HG02973 (cell line): ENCODE measurements at regions not wholly inside any gene's neighbourhood (a gene's known extent, or its start where the extent isn't known, plus 50 kb on each side); places are given as distances from the start of the nearest gene placed in this dataset.
"Not testable (repeated sequence)": the region's sequence is repeated elsewhere in the genome, so short reads cannot be mapped to it uniquely, and the experiment has no call there.

Source experiments
- ATAC-seq: cut with Tn5 transposase; IDR thresholded peaks from one replicate; pipeline ENCODE4 v1.9.1; 2021; ENCODE audit warnings: moderate library complexity; ENCODE audit not compliant: unreplicated experiment

DNA sequence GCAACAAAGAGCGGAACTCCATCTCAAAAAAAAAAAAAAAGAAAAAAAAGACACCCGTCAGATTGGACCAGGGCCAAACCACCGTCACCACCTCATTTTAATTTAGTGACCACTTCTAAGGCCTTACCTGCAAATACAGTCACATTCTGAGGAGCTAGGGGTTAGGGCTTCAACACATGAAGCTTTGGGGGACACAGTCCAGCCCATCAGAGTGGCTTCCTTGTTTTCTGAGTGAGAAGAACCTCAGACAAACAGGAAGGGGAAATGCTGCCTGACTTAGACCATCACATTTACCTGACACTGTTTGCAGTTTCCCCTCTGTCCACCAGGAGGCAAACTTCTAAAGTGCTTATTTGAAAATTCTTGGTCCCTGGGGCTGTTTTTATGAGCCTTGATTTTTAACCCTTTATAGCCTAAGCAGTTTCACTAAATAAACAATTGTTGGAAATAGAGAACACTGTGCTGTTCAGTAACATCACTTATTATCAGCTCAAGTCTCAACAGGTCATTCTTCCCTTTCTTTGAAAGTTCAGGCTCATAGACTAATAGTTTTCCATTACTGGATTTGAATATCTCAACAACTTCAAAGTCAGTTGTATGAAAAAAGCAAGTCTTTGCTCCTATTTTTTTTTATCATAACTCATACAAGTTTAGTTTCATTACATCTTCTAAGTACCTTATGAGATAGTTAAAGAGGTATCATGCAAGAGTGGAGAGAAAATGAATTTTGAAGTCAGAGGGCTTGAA is 74.9 kb upstream of the WASF3 start:
- peak; percentile 69 for ATAC-seq

DNA sequence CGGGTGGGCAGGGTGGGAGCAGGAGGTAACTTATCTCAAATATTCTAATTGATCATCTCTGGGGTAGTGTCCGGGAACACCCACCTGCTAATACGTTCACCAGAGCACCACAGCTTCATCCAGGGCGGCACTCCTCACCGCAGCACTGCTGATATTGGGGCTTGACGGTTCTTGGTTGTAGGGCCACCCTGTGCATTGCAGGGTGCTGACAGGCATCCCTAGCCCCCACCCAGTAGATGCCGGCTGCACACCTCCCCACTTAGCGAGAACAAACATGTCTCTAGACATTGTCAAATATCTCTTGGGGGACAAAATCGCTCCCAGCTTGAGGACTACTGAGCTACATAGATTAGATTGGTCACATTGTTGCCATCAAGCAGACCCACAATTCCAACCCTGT is 73.9 kb upstream of the WASF3 start:
- ATAC-seq = no peak

DNA sequence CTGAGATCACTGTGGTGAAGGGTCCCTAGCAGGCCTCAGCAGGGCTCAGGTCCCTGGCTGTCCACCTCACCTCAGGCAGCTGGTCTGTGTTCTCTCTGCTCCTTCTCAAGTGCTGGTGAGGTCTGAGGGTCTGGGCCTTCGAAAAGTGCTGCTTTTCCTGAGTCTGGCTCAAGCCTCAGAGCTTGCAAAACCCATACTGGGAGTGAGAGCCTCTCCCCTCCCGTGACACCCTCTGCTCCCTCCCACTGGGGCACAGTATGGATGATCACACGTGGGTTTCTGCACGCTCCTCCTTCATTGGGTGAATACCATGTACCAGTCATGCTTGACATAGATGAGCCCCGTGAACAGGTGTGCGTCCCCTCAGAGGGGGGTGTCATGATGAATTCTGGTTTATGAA is 73.3 kb upstream of the WASF3 start:
- ATAC-seq = no peak

DNA sequence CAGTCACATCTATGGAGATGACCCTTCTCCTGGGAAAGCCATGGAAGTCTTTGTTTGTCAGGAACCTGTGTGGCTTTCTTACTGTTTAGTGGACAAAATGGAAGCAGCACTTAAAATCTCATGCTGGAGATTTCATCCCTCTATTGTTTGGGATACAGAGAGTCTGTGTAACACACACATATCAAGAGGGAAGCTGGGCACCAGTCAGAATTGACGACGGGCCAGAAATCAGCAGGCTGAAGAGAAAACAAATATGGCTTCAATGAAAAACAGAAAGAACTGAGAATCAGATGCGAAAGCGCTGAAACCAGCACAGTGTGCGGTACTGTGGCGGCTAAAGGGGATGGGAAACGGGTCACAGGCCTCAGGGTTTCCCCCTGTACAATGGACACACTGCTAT is 72.2 kb upstream of the WASF3 start:
- ATAC-seq = no peak

DNA sequence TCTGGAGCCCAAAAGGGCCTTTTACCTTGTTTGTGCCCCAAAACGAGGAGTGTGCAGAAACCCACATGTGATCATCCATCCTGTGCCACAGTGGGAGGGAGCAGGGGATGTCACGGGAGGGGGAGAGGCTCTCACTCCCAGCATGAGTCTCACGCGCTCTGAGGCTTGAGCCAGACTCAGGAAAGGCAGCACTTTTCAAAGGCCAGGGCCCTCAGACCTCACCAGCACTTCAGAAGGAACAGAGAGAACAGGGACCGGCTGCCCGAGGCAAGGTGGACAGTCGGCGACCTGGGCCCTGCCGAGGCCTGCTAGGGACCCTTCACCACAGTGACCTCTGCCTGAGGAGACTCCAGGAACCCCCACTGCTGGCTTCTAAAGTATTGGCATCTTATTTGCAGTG is 71.7 kb upstream of the WASF3 start:
- ATAC-seq = no peak

DNA sequence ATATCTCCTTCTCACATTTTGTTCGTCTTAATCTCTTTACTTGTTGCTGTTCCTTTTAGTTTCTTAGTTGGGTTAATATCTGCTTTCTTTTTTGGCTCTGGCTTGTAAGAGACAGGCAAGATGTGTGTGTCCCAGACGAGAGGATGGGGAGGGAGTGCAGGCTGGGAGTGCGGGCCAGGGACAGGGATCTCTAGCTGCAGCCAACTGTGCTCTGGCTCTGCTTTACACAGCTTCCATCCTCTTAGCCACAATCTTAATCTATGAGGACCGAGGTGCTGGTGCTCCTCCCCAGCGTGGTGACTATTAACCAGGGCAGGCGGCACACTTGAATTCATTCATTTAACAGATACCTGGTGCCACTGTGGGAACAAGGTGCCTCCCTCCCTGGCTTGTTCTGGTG is 70.9 kb upstream of the WASF3 start:
- no peak for ATAC-seq

DNA sequence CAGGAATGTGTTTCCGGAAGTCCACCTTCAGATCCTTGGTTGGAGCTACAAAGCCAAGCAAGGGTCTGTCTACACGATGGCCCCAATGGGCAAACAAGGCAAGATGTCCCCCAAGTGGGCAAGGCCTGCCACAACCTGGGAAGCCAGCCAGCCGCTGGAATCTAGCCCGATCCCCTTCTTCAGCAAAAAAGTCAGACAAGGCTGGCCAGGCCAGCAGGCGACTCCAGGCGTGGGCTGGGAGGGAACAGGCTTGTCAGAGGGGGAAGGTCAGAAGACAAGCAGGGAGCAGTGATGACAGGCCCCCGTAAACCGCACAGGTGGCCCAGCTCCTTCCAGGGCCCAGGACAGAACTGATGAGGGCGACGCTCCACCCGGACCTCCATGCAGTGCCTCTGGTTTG is 69.7 kb upstream of the WASF3 start:
- no peak for ATAC-seq

DNA sequence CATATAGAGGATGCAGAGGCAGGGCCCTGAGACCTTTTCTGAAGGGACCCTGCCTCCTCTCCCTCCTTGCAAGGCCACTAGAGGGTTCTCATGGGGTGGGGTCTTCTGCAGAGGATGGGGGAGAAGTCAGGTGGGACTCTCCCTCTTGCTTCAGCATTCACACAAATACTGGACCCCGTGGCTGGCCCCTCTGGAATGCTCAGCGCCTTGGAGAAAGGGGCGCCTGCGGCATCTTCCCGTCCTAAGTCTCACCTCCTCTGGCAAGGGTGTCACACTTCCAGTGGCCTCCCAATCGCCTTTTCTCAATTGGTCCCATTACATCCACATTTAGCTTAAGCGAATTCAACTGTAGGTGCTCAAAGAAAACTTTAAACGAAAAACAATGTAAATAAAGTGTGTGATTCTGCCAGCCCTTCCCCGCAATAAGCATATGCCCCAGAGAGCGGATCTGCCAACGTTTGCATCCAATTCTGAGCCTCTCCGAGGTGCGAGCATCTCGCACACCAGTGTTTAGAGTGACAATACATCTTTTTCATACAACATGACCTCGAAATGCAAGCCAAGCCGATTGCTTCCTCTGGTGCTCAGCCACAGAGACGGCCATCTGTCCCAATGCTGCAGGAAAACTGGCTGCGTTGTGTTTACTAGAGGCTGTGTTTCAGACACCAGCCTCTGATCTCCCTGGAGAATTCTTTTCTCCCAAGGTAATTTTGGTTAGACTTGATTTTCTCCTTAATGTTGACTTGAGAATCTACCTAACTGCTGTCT is 69.1 kb upstream of the WASF3 start:
- no peak for ATAC-seq

DNA sequence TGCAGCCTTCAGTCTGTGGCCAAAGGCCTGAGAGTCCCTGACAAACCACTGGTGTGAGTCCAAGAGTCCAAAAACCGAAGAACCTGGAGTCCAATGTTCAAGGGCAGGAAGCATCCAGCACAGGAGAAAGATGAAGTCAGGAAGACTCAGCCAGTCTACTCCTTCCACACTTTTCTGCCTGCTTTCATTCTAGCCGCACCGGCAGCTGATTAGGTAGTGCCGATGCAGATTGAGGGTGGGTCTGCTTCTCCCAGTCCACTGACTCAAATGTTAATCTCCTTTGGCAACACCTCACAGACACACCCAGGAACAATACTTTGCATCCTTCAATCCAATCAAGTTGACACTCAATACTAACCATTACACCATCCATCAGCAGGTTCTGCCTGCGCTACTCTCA is 65.2 kb upstream of the WASF3 start:
- not testable (repeated sequence) for ATAC-seq

DNA sequence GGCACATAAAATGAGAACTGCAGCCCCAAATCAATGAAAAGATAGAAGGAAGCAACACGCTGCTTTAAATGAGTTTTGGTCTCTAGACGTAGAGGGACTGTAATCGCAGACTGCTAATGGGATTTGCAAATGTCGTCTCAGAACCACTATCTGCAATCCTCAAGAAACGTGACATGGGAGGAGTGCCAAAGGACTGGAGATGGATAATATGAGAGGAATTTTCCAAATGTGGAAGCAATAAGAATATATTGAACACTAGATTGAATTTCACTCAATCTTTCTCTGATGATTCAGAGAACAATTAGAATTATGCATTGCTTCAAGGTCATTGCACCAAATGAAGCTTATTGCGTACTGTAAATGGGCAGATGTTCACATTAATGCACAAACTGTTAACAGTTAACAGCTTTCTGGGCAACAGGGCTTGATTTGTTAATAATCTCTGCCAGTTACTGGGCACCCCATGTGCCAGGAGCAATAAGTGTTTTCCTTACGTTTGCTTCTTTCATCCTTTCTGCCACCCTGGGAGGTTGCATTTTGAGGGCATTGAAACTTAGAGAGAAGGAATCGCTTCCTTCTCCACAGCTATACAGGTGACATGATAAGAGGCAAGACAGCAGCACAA is 62.8 kb upstream of the WASF3 start:
- ATAC-seq = no peak

DNA sequence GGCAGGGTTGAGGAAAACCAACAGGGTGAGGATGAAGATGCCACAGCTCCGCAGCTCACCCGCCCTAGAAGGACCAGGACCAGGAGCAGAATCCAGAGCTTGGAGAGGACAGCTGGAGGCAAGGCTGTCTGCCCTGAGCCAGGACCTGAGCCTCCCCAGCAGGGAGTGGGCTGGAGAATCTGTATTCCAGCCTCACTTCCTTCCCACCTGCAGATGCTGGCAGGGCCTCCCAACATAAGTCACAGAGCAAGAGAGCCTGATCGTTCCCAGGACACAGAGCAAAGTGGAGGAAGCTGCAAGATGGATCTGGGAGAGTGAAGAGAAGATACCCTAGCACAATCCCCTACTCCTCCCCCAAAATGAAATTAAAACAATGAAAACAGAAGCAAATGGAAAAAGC is 61.7 kb upstream of the WASF3 start:
- no peak for ATAC-seq

DNA sequence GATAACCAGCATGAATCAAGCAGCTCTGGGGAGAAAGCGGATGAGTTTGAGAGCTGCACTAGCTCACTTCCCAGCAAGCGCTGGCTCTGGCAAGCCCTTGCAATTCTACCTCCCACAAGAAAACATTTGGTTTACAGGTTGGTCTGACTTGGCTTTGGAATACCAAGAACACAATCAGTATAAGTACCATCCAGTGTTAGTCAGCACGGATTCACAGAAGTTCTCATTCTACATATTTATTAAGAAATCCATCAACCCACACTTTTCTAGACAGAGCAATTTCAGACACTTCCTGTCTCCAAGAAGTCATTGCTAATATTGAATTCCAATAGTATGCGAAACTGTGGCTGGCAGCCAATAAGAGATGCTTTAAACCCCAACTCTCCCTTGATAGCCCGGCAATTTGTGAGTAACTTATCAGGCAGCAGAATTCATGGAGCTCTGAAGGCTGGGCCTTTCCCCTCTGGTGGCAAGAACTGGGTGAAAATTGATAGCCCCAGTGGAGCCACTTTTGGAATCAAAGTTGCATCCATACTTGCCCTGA is 59.4 kb upstream of the WASF3 start:
- no peak for ATAC-seq

DNA sequence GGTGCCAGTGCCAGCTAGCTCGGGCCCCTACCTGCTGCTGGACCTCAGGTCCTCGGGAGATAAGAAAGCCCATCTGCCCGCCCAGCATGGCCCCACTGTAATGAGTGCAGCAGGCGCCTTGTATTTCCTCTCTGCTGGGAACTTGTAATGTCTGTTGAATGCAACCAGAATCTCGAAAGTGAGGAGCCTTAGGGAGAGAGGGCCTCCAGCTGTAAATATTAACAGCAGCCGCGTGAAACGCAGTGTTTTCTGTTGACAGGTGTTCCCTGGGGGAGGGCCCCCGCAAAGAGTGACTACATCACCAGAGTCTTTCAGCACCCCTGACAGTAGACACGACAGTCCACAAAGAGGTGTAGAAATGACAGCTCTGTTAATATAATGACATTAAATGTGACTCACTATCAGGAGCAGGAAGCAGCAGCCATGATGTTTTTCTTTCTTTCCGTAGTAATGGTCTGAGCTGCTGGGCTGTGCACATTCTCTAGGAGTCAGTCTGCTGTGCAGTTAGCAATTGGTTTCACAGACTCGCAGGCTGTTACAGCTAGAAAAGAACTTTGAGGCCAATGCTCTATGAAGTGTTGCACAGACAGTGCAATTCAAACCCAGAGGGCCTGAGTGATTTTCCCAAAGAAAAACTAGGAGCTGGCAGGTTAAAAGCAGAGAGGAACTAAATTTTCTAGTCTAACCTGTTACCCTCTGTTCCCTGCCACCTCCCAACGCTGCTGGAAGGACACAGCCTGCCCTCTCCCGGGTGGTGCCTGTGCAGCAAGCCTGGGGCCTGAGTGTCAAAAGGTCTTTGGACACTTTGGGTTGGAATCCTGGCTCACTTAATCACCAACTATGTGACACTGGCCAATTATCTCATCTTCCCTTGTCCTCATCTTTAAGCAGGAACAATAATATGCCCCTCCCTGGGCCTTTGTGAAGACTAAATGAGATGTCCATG is 58.6 kb upstream of the WASF3 start:
- ATAC-seq = no peak

DNA sequence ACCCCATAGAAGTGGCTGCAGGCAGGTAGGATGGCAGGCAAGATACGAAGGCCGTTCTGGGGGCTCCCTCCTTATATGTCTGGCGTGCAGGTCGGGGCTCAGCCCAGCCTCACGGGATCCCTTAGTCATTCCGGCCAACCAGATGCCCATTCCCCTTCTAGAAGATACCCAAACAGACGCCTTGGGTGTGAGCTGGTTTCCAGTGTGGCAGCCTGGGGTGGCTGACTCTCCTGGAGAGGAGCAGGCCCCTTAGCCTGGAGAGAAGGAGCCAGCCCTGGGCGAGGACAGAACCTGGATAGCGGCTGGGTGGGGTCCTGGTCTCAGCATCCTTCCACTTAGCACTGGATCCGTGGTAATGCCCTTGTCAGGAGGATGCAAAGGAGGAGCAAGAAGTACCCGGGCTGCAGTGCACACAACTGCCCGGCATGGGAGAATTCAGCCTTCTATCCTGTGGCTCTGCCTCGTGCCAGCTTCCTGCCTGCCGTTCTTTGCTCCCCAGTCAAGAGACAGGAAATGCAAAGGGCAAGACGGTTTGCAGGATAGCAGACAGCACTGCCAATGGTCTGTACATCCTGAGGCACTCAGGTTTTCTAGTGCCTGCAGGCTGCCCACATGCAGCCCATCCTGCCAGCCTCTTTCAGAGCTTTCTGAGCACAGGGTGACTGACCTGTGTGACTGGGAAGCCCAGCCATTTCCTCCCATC is 56.7 kb upstream of the WASF3 start:
- no peak for ATAC-seq

DNA sequence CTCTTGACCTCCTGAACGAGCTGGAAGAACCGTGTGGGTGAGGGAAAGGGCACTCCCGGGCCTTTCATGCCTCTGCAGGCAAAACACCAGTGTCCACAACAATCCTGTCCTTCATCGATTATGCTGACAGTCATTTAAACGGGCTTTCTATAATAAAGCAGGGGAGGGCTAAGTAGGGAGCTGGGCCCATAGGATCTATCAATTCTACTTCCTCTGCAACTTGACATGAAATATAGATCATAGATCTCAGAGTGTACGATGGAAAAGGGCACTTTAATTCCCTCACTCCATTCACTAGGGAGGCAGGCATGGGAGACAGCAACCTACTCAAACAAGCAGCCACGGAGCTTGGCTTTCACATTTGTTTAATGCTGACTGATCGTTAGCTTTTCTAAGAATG is 55.8 kb upstream of the WASF3 start:
- no peak for ATAC-seq

DNA sequence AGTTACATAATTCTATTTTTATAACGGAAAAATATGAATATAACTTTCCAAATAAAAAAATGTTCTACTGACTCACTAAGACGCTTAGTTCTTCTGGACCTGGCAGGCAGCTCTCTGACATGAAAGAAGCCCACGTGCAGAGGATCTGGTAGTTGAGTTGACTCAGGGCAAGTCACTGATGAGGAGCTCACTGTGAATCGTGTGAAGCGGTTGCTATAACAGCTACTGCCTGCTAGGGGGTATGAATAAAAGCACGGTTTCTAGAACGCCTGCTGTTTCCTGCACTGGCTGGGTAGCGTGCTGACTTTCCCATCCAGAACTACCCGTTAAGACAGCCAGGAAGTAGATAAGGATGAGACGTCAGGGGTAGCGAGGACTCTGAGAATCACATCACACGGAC is 54.7 kb upstream of the WASF3 start:
- no peak for ATAC-seq

DNA sequence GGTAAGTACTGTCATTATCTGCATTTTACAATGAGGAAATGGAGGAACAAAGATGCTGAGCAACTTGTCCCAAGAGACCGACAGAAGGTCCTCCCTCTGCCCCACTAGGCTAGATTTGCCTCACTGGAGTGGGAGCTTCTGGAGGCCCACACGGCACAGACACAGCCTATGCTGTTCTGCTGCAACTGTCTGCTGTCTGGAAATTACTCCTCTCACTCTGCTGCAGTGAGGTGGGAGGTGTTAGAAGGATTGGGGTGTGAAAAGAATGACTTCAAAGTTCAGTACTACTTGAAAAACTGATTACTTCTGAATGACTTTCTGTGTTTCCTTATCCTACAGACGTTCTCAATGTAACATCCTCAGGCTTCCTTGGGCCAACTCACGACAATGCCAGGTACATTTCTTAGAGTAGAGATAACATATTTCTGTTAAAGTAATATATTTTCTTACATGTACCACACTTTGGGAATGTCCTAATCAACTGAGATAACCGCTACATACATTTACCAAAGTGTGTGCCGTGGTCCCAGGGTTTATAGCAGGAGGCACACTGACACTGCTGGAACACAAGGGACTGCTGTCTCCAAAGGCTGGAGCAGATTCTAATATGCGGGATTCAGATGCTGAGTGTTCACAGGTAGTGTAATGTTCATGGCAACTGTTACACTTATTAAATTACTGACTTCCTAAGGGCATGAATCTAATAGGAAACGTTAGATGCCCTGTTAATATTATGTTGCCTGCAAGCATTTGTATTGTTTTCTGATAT is 53.5 kb upstream of the WASF3 start:
- ATAC-seq = no peak
